Osteoblast (primary cell): ENCODE measurements at regions not wholly inside any gene's neighbourhood (a gene's known extent, or its start where the extent isn't known, plus 50 kb on each side); places are given as distances from the start of the nearest gene placed in this dataset.

Experiments used
- DNase-seq: peaks from one replicate; pipeline ENCODE4 v3.0.0; 2011; ENCODE audit warnings: low spot score, mixed read lengths; ENCODE audit not compliant: insufficient read length; ENCODE audit errors: missing footprints
- H2AFZ ChIP-seq: 2 replicates; pipeline ENCODE4 v1.6.0; 2011; ENCODE audit warnings: mild to moderate bottlenecking, low read length
- H3K27ac ChIP-seq: 2 replicates; pipeline ENCODE4 v1.5.1; 2011; ENCODE audit warnings: mild to moderate bottlenecking, low read depth, low read length, moderate library complexity
- H3K27me3 ChIP-seq: 2 replicates; pipeline ENCODE4 v1.6.0; 2012; ENCODE audit warnings: mild to moderate bottlenecking, control low read depth, inconsistent platforms, low read length, moderate library complexity; ENCODE audit not compliant: insufficient read depth
- H3K36me3 ChIP-seq: 2 replicates; pipeline ENCODE4 v1.5.1; 2011; ENCODE audit warnings: mild to moderate bottlenecking, low read length, control low read depth, moderate library complexity; ENCODE audit not compliant: insufficient read depth
- H3K4me1 ChIP-seq: 2 replicates; pipeline ENCODE4 v1.5.1; 2011; ENCODE audit warnings: mild to moderate bottlenecking, low read length, control low read depth, moderate library complexity; ENCODE audit not compliant: insufficient read depth
- H3K4me2 ChIP-seq: 2 replicates; pipeline ENCODE4 v1.6.0; 2011; ENCODE audit warnings: mild to moderate bottlenecking, low read length; ENCODE audit not compliant: insufficient read depth
- H3K4me3 ChIP-seq: fragments of 200-600 bp; sonication (generic); 3 replicates; pipeline ENCODE4 v1.5.1; 2012; ENCODE audit warnings: mild to moderate bottlenecking, low read length, inconsistent platforms; ENCODE audit not compliant: insufficient read depth
- H3K79me2 ChIP-seq: 2 replicates; pipeline ENCODE4 v1.6.0; 2012; ENCODE audit warnings: mild to moderate bottlenecking, low read length, control low read depth, inconsistent platforms; ENCODE audit not compliant: insufficient read depth
- H3K9me3 ChIP-seq: 2 replicates; pipeline ENCODE4 v1.5.1; 2011; ENCODE audit warnings: low read depth, low read length, control low read depth
- H4K20me1 ChIP-seq: 2 replicates; pipeline ENCODE4 v1.6.0; 2012; ENCODE audit warnings: mild to moderate bottlenecking, low read length, control low read depth; ENCODE audit not compliant: insufficient read depth
- CTCF ChIP-seq: IDR thresholded peaks from 2 replicates; pipeline ENCODE4 v1.5.1; 2011; ENCODE audit warnings: mild to moderate bottlenecking, low read depth, low read length, moderate library complexity; ENCODE audit errors: extremely low read depth

DNA sequence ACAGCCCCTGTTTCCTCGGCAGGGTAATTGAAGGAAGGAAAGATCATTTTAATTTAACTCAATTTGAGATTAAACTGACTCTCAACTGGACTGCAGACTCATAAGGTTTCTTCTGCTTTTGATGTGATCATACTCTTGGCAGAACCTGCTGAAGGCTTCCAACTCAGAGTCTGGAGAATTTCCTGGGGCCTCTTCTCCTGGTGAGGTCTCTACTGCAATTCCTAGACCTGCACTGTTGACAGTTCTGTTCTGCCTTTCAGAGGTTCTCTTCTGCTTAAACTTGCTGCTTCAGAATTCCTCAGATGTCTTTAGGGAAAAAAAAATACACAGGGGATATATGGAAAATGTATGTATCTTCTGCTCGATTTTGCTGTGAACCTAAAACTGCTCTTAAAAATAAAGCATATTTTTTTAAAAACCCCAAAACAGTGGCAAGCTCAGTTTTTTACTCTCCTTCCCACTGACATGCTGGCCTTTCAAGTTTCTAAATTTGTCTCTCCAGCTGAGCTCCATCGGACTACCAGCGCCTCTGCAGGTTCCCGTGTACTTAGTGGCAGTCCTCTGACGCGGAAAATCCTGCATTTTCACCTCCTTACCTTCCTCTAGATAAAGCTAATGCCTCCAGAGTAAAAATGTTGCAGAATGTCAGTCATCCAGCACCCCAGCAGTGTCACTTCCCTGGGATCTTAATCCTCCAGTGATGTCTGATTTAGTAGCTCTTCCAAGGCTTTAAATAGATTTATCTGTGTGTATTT is 733.5 kb upstream of the SGCG start:
- H3K4me3 ChIP-seq: no peak overlapping the region
- no peak overlapping the region for H2AFZ ChIP-seq

GRCh38 chr13:22449251-22449650 is 731.5 kb upstream of the SGCG start:
- H3K79me2 ChIP-seq: no peaks in the 10 kb centered on the region
- H3K27me3 ChIP-seq: no peaks in the 10 kb centered on the region
- H2AFZ ChIP-seq: no peak overlapping the region
- no peaks in the 10 kb centered on the region for H3K36me3 ChIP-seq
- no peaks in the 10 kb centered on the region for H4K20me1 ChIP-seq
- no peak overlapping the region for H3K4me2 ChIP-seq
- H3K9me3 ChIP-seq: peaks cover 3% of the 10 kb centered on the region
- no peak overlapping the region for H3K4me3 ChIP-seq
- no peak overlapping the region for H3K27ac ChIP-seq
- TF ChIP-seq CTCF: no peak
- DNase-seq: no peak
- H3K4me1 ChIP-seq: no peaks in the 10 kb centered on the region

More for the DNA sequence above, 733.5 kb upstream of the SGCG start:
- no peak for TF ChIP-seq CTCF
- Histone ChIP-seq H3K9me3 (peaks cover 3% of the 10 kb centered on the region), H4K20me1 (no peaks in the 10 kb centered on the region), H3K27ac (no peak overlapping the region), H3K79me2 (no peaks in the 10 kb centered on the region), H3K27me3 (no peaks in the 10 kb centered on the region), H3K36me3 (no peaks in the 10 kb centered on the region), H3K4me1 (no peaks in the 10 kb centered on the region), H3K4me2 (no peak overlapping the region)
- DNase-seq: no peak

DNA sequence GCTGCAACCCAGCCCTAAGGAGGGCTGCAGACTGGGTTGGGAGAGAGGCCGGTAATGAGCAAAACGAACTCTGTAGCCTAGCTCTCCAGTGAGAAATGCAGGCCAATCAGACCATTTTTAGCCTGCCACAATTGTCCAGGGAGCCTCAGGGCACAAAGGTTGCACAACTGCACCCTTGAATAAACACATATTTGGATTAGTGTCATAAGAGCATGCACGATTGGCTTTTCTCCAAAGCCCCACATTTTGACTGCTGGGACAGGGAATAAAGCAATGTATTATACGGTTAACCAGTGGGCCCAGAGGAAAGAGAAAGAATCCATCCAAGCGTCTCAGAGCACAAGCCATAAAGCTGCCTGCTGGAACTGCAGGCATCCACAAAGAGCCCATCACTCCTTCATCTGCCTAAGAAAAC is 729.4 kb upstream of the SGCG start:
- no peak for TF ChIP-seq CTCF
- H3K27me3 ChIP-seq: no peaks in the 10 kb centered on the region
- no peak overlapping the region for H3K4me3 ChIP-seq
- no peak overlapping the region for H3K4me2 ChIP-seq
- no peaks in the 10 kb centered on the region for H4K20me1 ChIP-seq
- peaks cover 3% of the 10 kb centered on the region for H3K9me3 ChIP-seq
- no peaks in the 10 kb centered on the region for H3K4me1 ChIP-seq
- no peaks in the 10 kb centered on the region for H3K79me2 ChIP-seq
- no peak overlapping the region for H2AFZ ChIP-seq
- H3K36me3 ChIP-seq: no peaks in the 10 kb centered on the region
- no peak overlapping the region for H3K27ac ChIP-seq
- DNase-seq: no peak

DNA sequence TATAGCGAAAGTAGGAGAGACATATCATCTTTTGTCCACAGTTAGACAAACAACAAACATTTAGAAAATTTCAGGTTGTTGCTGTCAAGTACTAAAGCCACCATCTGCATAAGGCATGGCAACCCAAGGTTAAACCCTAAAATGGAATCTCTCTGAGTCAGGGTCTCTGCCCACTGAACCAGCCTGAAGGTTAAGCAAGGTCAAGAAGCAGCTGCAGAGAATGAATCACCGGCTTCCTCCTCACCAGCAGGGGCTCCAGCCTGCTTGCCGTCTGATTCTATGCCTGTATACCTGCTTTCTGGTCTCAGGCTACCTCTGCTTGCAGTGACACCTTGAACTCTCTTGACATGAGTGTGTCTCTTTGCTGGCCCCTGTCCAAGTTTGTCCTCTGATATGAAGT is 726.2 kb upstream of the SGCG start:
- H3K79me2 ChIP-seq: no peaks in the 10 kb centered on the region
- no peak overlapping the region for H3K4me3 ChIP-seq
- no peaks in the 10 kb centered on the region for H3K4me1 ChIP-seq
- no peaks in the 10 kb centered on the region for H3K36me3 ChIP-seq
- no peak for TF ChIP-seq CTCF
- no peak overlapping the region for H3K27ac ChIP-seq
- no peaks in the 10 kb centered on the region for H3K9me3 ChIP-seq
- H2AFZ ChIP-seq: no peak overlapping the region
- DNase-seq: no peak
- H3K27me3 ChIP-seq: no peaks in the 10 kb centered on the region
- H4K20me1 ChIP-seq: no peaks in the 10 kb centered on the region
- H3K4me2 ChIP-seq: no peak overlapping the region
